NCI-H510A treated with DMSO at 0.1 percent for 48 hours (cell line): ENCODE measurements at regions not wholly inside any gene's neighbourhood (a gene's known extent, or its start where the extent isn't known, plus 50 kb on each side); places are given as distances from the start of the nearest gene placed in this dataset.

Experiments
- DNase-seq: peaks from one replicate; lab custom pipeline; 2025; lab: John Stamatoyannopoulos, UW

- DNase-seq: peak; percentile 12
Observed at GRCh38 chr12:83823386-83824045, 1089.1 kb downstream of the SLC6A15 start.

GRCh38 chr12:83821967-83822366 is 1090.6 kb downstream of the SLC6A15 start:
- DNase-seq: no peak

- DNase-seq: no peak
Observed at GRCh38 chr12:83818881-83819280, 1093.7 kb downstream of the SLC6A15 start.

GRCh38 chr12:83817730-83818129 is 1094.9 kb downstream of the SLC6A15 start:
- DNase-seq: no peak

- no peak for DNase-seq
Observed at GRCh38 chr12:83808591-83808990, 1104.0 kb downstream of the SLC6A15 start.

- DNase-seq: no peak
Observed at GRCh38 chr12:83807871-83808270, 1104.7 kb downstream of the SLC6A15 start.

GRCh38 chr12:83805873-83806272 is 1106.7 kb downstream of the SLC6A15 start:
- no peak for DNase-seq

- DNase-seq: no peak
Observed at GRCh38 chr12:83805156-83805772, 1107.3 kb downstream of the SLC6A15 start.

- no peak for DNase-seq
Observed at GRCh38 chr12:83801972-83802371, 1110.6 kb downstream of the SLC6A15 start.

GRCh38 chr12:83800022-83800421 is 1112.6 kb downstream of the SLC6A15 start:
- no peak for DNase-seq

- no peak for DNase-seq
Observed at GRCh38 chr12:83796531-83796930, 1109.8 kb downstream of the TMTC2 start.

- DNase-seq: no peak
Observed at GRCh38 chr12:83793616-83794015, 1106.9 kb downstream of the TMTC2 start.

- no peak for DNase-seq
Observed at GRCh38 chr12:83784298-83784890, 1097.7 kb downstream of the TMTC2 start.

GRCh38 chr12:83779526-83779925 is 1092.8 kb downstream of the TMTC2 start:
- no peak for DNase-seq

- no peak for DNase-seq
Observed at GRCh38 chr12:83769151-83769550, 1082.4 kb downstream of the TMTC2 start.

- DNase-seq: no peak
Observed at GRCh38 chr12:83767723-83768122, 1081.0 kb downstream of the TMTC2 start.

- no peak for DNase-seq
Observed at GRCh38 chr12:83763425-83763824, 1076.7 kb downstream of the TMTC2 start.

GRCh38 chr12:83759906-83760305 is 1073.2 kb downstream of the TMTC2 start:
- no peak for DNase-seq

GRCh38 chr12:83758888-83759631 is 1072.4 kb downstream of the TMTC2 start:
- DNase-seq: no peak

GRCh38 chr12:83753904-83754303 is 1067.2 kb downstream of the TMTC2 start:
- no peak for DNase-seq

- no peak for DNase-seq
Observed at GRCh38 chr12:83753205-83753604, 1066.5 kb downstream of the TMTC2 start.

- DNase-seq: no peak
Observed at GRCh38 chr12:83739607-83740006, 1052.9 kb downstream of the TMTC2 start.

- DNase-seq: no peak
Observed at GRCh38 chr12:83710851-83711250, 1024.1 kb downstream of the TMTC2 start.
